Activated CD4-positive, alpha-beta memory T cell treated with anti-CD3 and anti-CD28 coated beads for 36 hours (primary cell): ENCODE measurements at regions not wholly inside any gene's neighbourhood (a gene's known extent, or its start where the extent isn't known, plus 50 kb on each side); places are given as distances from the start of the nearest gene placed in this dataset.
"Not testable (repeated sequence)": the region's sequence is repeated elsewhere in the genome, so short reads cannot be mapped to it uniquely, and the experiment has no call there.

Source experiments
- CTCF ChIA-PET: fragments of 350-600 bp; sonication (Branson Sonifier 250); formaldehyde crosslinking; loops from one replicate; lab custom pipeline; 2021; ENCODE audit warnings: antibody characterized with exemption, inconsistent platforms; lab: Charles Lee
- POLR2A ChIA-PET: fragments of 350-600 bp; sonication (Branson Sonifier 250); formaldehyde crosslinking; loops from one replicate; lab custom pipeline; 2021; ENCODE audit warnings: antibody characterized with exemption; lab: Charles Lee
- DNase-seq: peaks from one replicate; pipeline ENCODE4 v3.0.0-alpha.2; 2020
- H3K27ac Mint-ChIP-seq: one replicate; pipeline ENCODE4 v1.8.0; 2021; ENCODE audit warnings: mixed read lengths
- H3K27me3 Mint-ChIP-seq: one replicate; pipeline ENCODE4 v1.8.0; 2021; ENCODE audit warnings: mixed read lengths
- H3K36me3 Mint-ChIP-seq: one replicate; pipeline ENCODE4 v1.8.0; 2021; ENCODE audit warnings: mixed read lengths
- H3K4me1 Mint-ChIP-seq: one replicate; pipeline ENCODE4 v1.8.0; 2021; ENCODE audit warnings: low read depth, mixed read lengths
- H3K4me3 Mint-ChIP-seq: one replicate; pipeline ENCODE4 v1.8.0; 2021; ENCODE audit warnings: mild to moderate bottlenecking, mixed read lengths
- H3K9me3 Mint-ChIP-seq: one replicate; pipeline ENCODE4 v1.8.0; 2021; ENCODE audit warnings: mixed read lengths
- intact Hi-C: fragments of 100-400 bp; cut with micrococcal nuclease; formaldehyde crosslinking; loops from one replicate; pipeline ENCODE4 v1.15.1; 2023

DNA sequence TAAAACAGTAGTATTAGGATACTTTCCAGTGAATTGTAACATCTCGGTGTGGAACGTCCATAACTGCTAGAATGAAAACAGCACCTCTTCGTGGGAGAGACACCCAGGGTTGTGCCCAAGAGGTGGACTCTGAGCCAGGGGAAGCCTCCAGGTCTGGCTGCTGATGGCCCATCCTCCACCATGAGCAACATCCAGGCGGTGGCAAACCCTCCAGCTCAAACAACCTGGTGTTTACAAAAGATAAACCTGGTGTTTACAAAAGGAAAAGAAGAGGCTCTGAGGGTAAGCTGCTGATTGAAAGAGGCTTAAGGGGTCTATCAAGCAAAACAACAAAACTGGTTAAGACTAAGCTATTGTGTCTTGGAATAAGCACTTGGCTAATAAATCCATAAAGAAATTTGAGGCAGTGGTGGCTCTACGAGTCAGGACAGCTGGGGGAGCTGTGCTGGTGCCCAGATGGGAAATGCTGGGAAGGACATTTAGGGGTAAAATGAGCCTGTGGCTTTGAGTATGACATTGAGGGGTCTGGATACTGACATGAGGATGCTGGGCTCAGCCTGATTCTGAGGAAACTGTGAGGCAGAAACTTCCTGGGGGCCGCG, 909.0 kb downstream of the BRD1 start:
- DNase-seq, result no peak
- intact Hi-C loops, result no loop called here
- H3K4me3 Mint-ChIP-seq, result no peak overlapping the region
- H3K4me1 Mint-ChIP-seq, result no peaks in the 10 kb centered on the region
- CTCF ChIA-PET, result no interaction called here
- no peaks in the 10 kb centered on the region for H3K9me3 Mint-ChIP-seq
- POLR2A ChIA-PET, result no interaction called here
- peaks cover 50% of the 10 kb centered on the region for H3K27me3 Mint-ChIP-seq
- H3K36me3 Mint-ChIP-seq, result no peaks in the 10 kb centered on the region
- no peak overlapping the region for H3K27ac Mint-ChIP-seq

DNA sequence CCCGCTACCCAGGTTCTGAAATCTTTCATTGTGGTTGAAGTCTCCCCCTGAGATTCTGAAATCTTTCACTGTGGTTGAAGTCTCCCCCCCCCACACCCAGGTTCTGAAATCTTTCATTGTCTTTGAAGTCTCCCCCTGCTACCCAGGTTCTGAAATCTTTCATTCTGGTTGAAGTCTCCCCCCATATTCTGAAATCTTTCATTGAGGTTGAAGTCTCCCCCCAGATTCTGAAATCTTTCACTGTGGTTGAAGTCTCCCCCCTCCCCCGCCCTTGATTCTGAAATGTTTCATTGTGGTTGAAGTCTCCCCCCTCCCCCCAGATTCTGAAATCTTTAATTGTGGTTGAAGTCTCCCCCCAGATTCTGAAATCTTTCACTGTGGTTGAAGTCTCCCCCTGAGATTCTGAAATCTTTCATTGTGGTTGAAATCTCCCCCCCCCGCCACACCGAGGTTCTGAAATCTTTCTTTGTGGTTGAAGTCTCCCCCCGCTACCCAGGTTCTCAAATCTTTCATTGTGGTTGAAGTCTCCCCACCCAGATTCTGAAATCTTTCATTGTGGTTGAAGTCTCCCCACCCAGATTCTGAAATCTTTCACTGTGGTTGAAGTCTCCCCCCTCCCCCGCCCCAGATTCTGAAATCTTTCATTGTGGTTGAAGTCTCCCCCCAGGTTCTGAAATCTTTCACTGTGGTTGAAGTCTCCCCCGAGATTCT, 915.2 kb downstream of the BRD1 start:
- H3K4me1 Mint-ChIP-seq, result peaks cover 17% of the 10 kb centered on the region
- CTCF ChIA-PET, intact Hi-C loops, H3K9me3 Mint-ChIP-seq, H3K4me3 Mint-ChIP-seq, H3K36me3 Mint-ChIP-seq, POLR2A ChIA-PET, DNase-seq, H3K27ac Mint-ChIP-seq: not testable (repeated sequence)
- H3K27me3 Mint-ChIP-seq, result peaks cover 40% of the 10 kb centered on the region

- POLR2A ChIA-PET, result not testable (repeated sequence)
These were observed 916.0 kb downstream of the BRD1 start for GRCh38 chr22:48911647-48912046.

DNA sequence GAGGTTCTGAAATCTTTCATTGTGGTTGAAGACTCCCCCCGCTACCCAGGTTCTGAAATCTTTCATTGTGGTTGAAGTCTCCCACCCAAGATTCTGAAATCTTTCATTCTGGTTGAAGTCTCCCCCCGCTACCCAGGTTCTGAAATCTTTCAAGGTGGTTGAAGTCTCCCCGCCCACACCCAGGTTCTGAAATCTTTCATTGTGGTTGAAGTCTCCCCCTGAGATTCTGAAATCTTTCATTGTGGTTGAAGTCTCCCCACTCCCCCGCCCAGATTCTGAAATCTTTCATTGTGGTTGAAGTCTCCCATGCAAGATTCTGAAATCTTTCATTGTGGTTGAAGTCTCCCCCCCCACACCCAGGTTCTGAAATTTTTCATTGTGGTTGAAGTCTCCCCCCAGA, 916.6 kb downstream of the BRD1 start:
- CTCF ChIA-PET, intact Hi-C loops, H3K9me3 Mint-ChIP-seq, POLR2A ChIA-PET, H3K27ac Mint-ChIP-seq, H3K36me3 Mint-ChIP-seq, DNase-seq, H3K4me3 Mint-ChIP-seq: not testable (repeated sequence)
- H3K4me1 Mint-ChIP-seq, result peaks cover 17% of the 10 kb centered on the region
- peaks cover 42% of the 10 kb centered on the region for H3K27me3 Mint-ChIP-seq

More at GRCh38 chr22:48911647-48912046, 916.0 kb downstream of the BRD1 start:
- peak; percentile 39 for DNase-seq
- Mint-ChIP-seq H3K27me3 (peaks cover 39% of the 10 kb centered on the region), H3K4me1 (peaks cover 17% of the 10 kb centered on the region)
- H3K27ac Mint-ChIP-seq, intact Hi-C loops, H3K4me3 Mint-ChIP-seq, H3K9me3 Mint-ChIP-seq, H3K36me3 Mint-ChIP-seq, CTCF ChIA-PET: not testable (repeated sequence)

GRCh38 chr22:48908547-48908946, 919.1 kb downstream of the BRD1 start:
- H3K36me3 Mint-ChIP-seq, result no peaks in the 10 kb centered on the region
- intact Hi-C loops, result no loop called here
- DNase-seq, result no peak
- H3K27ac Mint-ChIP-seq, result no peak overlapping the region
- H3K27me3 Mint-ChIP-seq, result peaks cover 38% of the 10 kb centered on the region
- H3K4me1 Mint-ChIP-seq, result peaks cover 17% of the 10 kb centered on the region
- ChIA-PET POLR2A (no interaction called here), CTCF (no interaction called here)
- H3K4me3 Mint-ChIP-seq, result no peak overlapping the region
- H3K9me3 Mint-ChIP-seq, result no peaks in the 10 kb centered on the region

GRCh38 chr22:48907591-48907990, 920.1 kb downstream of the BRD1 start:
- CTCF ChIA-PET, result no interaction called here
- peaks cover 38% of the 10 kb centered on the region for H3K27me3 Mint-ChIP-seq
- DNase-seq, result no peak
- no peak overlapping the region for H3K4me3 Mint-ChIP-seq
- POLR2A ChIA-PET, result no interaction called here
- peaks cover 10% of the 10 kb centered on the region for H3K4me1 Mint-ChIP-seq
- H3K9me3 Mint-ChIP-seq, result no peaks in the 10 kb centered on the region
- H3K27ac Mint-ChIP-seq, result no peak overlapping the region
- no peaks in the 10 kb centered on the region for H3K36me3 Mint-ChIP-seq
- intact Hi-C loops, result no loop called here

GRCh38 chr22:48906216-48906835, 921.3 kb downstream of the BRD1 start:
- no peak for DNase-seq
- no peaks in the 10 kb centered on the region for H3K36me3 Mint-ChIP-seq
- CTCF ChIA-PET, result no interaction called here
- H3K4me1 Mint-ChIP-seq, result peaks cover 4% of the 10 kb centered on the region
- intact Hi-C loops, result no loop called here
- no peak overlapping the region for H3K27ac Mint-ChIP-seq
- peaks cover 38% of the 10 kb centered on the region for H3K27me3 Mint-ChIP-seq
- no peak overlapping the region for H3K4me3 Mint-ChIP-seq
- POLR2A ChIA-PET, result no interaction called here
- H3K9me3 Mint-ChIP-seq, result no peaks in the 10 kb centered on the region

GRCh38 chr22:48905206-48905975, 922.3 kb downstream of the BRD1 start:
- DNase-seq, result no peak
- H3K4me3 Mint-ChIP-seq, result no peak overlapping the region
- no peaks in the 10 kb centered on the region for H3K36me3 Mint-ChIP-seq
- H3K4me1 Mint-ChIP-seq, result peaks cover 1% of the 10 kb centered on the region
- H3K27me3 Mint-ChIP-seq, result peaks cover 37% of the 10 kb centered on the region
- intact Hi-C loops, result no loop called here
- no peak overlapping the region for H3K27ac Mint-ChIP-seq
- POLR2A ChIA-PET, result no interaction called here
- CTCF ChIA-PET, result no interaction called here
- H3K9me3 Mint-ChIP-seq, result no peaks in the 10 kb centered on the region

DNA sequence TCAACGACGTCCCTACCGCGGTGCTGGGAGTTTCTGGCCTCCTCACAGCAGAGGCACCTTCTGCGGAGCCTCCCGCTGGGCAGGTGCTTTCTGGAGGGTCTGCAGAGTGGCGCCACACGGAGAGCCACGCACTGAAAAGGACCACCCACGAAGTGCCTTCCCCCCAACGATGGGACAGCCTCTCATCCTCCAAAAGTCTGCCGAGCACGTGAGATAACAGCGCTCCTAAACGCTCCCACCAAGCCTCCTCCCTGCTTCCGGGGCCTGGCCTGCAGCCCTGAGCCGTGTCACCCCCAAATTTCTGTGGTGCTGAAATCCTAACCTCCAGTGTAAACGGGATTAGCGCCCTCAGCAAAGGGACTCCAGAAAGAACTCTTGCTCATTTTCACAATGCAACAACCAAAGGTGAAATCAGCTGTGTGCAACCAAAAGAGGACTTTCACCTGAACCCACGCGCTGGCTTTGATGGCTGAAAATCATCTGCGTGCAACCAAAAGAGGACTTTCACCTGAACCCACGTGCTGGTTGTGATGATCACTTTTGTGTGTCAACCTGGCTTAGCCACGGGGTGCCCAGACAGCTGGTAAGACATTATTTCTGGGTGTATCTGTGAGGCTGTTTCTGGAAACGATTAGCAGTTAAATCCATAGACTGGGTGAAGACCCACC, 924.6 kb downstream of the BRD1 start:
- H3K4me3 Mint-ChIP-seq, result no peak overlapping the region
- no peak overlapping the region for H3K27ac Mint-ChIP-seq
- DNase-seq, result no peak
- POLR2A ChIA-PET, result no interaction called here
- H3K36me3 Mint-ChIP-seq, result no peaks in the 10 kb centered on the region
- H3K4me1 Mint-ChIP-seq, result no peaks in the 10 kb centered on the region
- CTCF ChIA-PET, result no interaction called here
- intact Hi-C loops, result no loop called here
- no peaks in the 10 kb centered on the region for H3K9me3 Mint-ChIP-seq
- peaks cover 26% of the 10 kb centered on the region for H3K27me3 Mint-ChIP-seq

DNA sequence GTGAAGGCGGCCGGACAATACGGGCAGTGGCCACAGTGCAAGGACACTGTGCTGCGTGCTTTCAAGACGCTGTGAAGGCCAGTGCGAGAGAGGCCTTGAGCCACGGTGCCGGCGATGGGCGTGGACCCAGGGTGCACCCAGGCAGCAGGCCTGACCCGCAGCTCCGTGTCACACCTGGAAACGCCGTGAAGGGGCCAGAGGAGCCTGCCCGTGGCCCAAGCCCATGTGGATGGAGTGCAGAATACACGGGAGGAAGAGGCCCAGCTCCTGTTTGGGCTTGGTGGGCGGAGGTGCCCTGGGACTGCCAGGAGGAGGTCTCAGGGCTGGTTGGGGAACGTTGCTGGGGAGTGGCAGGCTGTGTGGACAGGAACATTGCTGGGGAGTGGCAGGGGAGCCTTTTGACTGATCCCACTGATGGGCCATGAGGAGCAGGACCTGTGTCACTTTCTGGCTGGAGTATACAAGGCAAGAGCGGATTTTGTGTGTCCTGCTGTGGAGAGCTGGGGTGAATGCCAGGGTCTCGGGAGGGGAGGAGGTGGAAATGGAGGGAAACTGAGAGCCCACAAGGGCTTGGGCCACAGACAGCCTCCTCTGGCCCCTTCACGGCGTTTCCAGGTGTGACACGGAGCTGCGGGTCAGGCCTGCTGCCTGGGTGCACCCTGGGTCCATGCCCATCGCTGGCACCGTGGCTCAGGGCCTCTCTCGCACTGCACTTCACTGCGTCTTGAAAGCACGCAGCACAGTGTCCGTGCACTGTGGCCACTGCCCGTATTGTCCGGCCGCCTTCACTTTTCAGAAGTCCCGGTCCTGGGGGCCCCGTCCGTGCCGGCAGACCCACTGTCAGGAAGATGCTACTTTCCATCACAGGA, 925.4 kb downstream of the BRD1 start:
- Mint-ChIP-seq H3K36me3 (no peaks in the 10 kb centered on the region), H3K27me3 (peaks cover 20% of the 10 kb centered on the region), H3K27ac (no peak overlapping the region), H3K4me1 (no peaks in the 10 kb centered on the region), H3K9me3 (no peaks in the 10 kb centered on the region), H3K4me3 (no peak overlapping the region)
- CTCF ChIA-PET, result no interaction called here
- intact Hi-C loops, result no loop called here
- POLR2A ChIA-PET, result no interaction called here
- no peak for DNase-seq

DNA sequence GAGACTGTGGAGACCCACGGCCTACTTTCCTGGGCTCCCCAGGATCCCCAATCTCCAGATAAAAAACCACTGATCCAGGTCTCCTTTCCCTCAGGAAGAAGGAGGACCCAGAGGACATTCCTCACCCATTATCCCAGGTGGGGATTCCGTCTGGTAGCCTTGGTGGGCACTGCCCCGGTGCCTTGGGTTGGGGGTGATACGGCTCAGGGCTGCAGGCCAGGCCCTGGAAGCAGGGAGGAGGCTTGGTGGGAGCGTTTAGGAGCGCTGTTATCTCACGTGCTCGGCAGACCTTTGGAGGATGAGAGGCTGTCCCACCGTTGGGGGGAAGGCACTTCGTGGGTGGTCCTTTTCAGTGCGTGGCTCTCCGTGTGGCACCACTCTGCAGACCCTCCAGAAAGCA, 926.3 kb downstream of the BRD1 start:
- Mint-ChIP-seq H3K36me3 (no peaks in the 10 kb centered on the region), H3K4me3 (no peak overlapping the region), H3K9me3 (no peaks in the 10 kb centered on the region), H3K27me3 (peaks cover 15% of the 10 kb centered on the region), H3K4me1 (no peaks in the 10 kb centered on the region), H3K27ac (no peak overlapping the region)
- ChIA-PET POLR2A (no interaction called here), CTCF (no interaction called here)
- intact Hi-C loops, result no loop called here
- no peak for DNase-seq
